ENCODE measurements at regions not wholly inside any gene's neighbourhood (a gene's known extent, or its start where the extent isn't known, plus 50 kb on each side); places are given as distances from the start of the nearest gene placed in this dataset.

DNA sequence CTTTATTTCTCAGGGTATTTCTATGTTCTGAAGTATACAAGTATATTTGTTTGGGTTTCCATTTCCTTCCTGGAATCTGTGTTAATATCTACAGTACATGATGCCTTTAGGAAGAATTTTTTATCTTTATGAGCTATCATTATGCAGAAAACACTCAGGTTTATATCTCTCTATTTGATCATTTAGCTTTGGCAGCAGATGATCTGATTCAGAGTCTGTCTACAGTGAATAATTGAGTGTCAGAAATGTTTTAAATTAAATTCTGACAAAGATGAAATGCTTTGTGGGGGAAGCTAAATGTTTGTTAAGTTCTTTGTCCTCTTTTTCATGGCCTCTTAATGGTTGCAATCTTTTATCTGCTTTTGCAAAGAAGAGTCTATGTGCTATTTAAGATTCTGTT lies 2141.0 kb upstream of the ACO1 start:
- no peak for TF ChIP-seq POLR2A (IDR thresholded peaks at IDR 0.05)
- TF ChIP-seq, protein P1, sequence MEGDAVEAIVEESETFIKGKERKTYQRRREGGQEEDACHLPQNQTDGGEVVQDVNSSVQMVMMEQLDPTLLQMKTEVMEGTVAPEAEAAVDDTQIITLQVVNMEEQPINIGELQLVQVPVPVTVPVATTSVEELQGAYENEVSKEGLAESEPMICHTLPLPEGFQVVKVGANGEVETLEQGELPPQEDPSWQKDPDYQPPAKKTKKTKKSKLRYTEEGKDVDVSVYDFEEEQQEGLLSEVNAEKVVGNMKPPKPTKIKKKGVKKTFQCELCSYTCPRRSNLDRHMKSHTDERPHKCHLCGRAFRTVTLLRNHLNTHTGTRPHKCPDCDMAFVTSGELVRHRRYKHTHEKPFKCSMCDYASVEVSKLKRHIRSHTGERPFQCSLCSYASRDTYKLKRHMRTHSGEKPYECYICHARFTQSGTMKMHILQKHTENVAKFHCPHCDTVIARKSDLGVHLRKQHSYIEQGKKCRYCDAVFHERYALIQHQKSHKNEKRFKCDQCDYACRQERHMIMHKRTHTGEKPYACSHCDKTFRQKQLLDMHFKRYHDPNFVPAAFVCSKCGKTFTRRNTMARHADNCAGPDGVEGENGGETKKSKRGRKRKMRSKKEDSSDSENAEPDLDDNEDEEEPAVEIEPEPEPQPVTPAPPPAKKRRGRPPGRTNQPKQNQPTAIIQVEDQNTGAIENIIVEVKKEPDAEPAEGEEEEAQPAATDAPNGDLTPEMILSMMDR (IDR thresholded peaks at IDR 0.05): no peak

Data from right lobe of liver (tissue), 4 donors.